Peyer's patch (tissue), 4 donors: ENCODE measurements at regions not wholly inside any gene's neighbourhood (a gene's known extent, or its start where the extent isn't known, plus 50 kb on each side); places are given as distances from the start of the nearest gene placed in this dataset.

Source experiments
- POLR2A ChIP-seq, 2 donors: fragments of 450-650 bp; IDR thresholded peaks; one replicate each; pipeline ENCODE4 v1.5.1; 2017; ENCODE audit warnings: antibody characterized with exemption in 2 of 2, mild to moderate bottlenecking in 2 of 2, moderate library complexity in 2 of 2
- TF ChIP-seq, protein P1 (sequence below), 6 experiments: fragments of 450-650 bp in 4 of 6; fragments of 200-600 bp in 2 of 6; sonication (generic) in 1 of 6; IDR thresholded peaks; one replicate each; pipeline ENCODE4 v1.5.1; 2017 to 2019; ENCODE audit warnings: antibody characterized with exemption in 6 of 6, mild to moderate bottlenecking in 3 of 6, moderate library complexity in 1 of 6

DNA sequence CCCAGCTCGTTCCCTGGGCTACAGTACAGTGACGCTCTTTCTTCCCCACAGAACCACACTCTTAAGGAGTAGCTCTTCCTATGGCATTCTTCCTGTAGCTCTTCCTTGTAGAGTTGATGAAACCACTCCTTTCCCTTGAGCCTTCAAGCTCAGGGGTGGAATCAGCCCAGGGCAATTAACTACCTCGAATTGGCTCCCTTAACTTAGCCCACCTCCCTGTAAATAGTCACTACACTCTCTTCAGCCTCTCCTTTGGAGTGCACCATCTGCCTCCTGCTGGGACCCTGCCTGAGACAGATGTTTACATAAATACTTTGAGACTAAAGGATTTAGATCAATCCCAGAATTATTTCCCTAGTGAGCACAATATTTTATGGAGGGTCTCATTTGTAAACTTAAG lies 537.8 kb upstream of the AUTS2 start:
- no peak for TF ChIP-seq POLR2A (IDR thresholded peaks at IDR 0.05)
- TF ChIP-seq, protein P1, sequence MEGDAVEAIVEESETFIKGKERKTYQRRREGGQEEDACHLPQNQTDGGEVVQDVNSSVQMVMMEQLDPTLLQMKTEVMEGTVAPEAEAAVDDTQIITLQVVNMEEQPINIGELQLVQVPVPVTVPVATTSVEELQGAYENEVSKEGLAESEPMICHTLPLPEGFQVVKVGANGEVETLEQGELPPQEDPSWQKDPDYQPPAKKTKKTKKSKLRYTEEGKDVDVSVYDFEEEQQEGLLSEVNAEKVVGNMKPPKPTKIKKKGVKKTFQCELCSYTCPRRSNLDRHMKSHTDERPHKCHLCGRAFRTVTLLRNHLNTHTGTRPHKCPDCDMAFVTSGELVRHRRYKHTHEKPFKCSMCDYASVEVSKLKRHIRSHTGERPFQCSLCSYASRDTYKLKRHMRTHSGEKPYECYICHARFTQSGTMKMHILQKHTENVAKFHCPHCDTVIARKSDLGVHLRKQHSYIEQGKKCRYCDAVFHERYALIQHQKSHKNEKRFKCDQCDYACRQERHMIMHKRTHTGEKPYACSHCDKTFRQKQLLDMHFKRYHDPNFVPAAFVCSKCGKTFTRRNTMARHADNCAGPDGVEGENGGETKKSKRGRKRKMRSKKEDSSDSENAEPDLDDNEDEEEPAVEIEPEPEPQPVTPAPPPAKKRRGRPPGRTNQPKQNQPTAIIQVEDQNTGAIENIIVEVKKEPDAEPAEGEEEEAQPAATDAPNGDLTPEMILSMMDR (IDR thresholded peaks at IDR 0.05), result no peak
